Gastroesophageal sphincter (tissue), 3 donors: ENCODE measurements at regions not wholly inside any gene's neighbourhood (a gene's known extent, or its start where the extent isn't known, plus 50 kb on each side); places are given as distances from the start of the nearest gene placed in this dataset.

Experiments used
- CTCF ChIP-seq, 4 experiments: fragments of 200-600 bp in 2 of 4; fragments of 450-650 bp in 2 of 4; sonication (generic) in 1 of 4; IDR thresholded peaks; one replicate each; pipeline ENCODE4 v1.5.1; 2017 to 2019; ENCODE audit warnings: antibody characterized with exemption in 4 of 4, mild to moderate bottlenecking in 2 of 4, moderate library complexity in 2 of 4
- EP300 ChIP-seq: sonication (generic); formaldehyde crosslinking; IDR thresholded peaks from one replicate; pipeline ENCODE4 v1.6.1; 2017; ENCODE audit warnings: antibody characterized with exemption, mild to moderate bottlenecking
- POLR2AphosphoS5 ChIP-seq: sonication (generic); formaldehyde crosslinking; IDR thresholded peaks from one replicate; pipeline ENCODE4 v1.6.1; 2017; ENCODE audit warnings: antibody characterized with exemption

- TF ChIP-seq CTCF (IDR thresholded peaks at IDR 0.05), result no peak
- TF ChIP-seq POLR2AphosphoS5, result no peak
- TF ChIP-seq EP300, result no peak
Observed at GRCh38 chr1:78790174-78790573, 140.5 kb downstream of the IFI44 start.
